GM18873 (cell line): ENCODE measurements at regions not wholly inside any gene's neighbourhood (a gene's known extent, or its start where the extent isn't known, plus 50 kb on each side); places are given as distances from the start of the nearest gene placed in this dataset.
"Not testable (repeated sequence)": the region's sequence is repeated elsewhere in the genome, so short reads cannot be mapped to it uniquely, and the experiment has no call there.

ENCODE experiments used
- ATAC-seq: cut with Tn5 transposase; IDR thresholded peaks from one replicate; pipeline ENCODE4 v1.9.1; 2021; ENCODE audit warnings: mild to moderate bottlenecking, moderate library complexity, moderate number of reproducible peaks; ENCODE audit not compliant: unreplicated experiment, low FRiP score

DNA sequence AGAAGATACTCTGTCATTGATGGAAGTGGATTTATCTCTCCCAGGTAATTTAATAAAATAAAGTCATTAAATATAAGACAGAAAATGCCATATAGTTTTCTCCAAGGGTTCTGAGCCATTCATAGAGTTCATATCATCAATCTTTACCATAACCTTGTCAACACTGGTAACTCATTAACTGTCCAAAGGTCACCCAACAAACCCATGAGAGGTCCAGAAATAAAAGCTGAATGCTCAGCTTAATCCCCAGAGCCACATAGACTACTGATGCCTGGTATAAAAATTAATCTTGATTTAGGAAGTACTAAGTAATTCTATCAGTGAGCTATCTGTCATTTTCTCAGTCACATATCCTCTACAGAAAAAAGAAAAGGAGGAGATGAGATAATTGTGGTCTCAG is 903.0 kb upstream of the DDX18 start:
- ATAC-seq = no peak

DNA sequence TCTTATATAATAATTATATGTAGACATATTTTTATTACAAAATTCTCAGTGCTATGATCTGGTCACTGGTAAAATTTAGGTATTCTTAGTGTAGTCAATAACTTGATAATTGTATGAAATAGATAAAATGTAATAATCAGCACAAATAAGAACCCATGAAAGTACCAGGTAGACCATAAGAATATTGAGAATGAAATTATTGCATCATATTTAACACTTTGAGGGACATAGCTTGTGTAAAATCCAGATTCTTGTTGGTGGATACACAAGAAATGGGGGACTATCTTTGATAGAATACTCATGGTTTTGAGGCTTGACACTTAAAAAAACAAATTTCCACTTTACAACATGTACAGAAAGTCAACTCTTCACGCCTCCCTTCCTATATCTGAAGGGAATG is 898.8 kb upstream of the DDX18 start:
- no peak for ATAC-seq

DNA sequence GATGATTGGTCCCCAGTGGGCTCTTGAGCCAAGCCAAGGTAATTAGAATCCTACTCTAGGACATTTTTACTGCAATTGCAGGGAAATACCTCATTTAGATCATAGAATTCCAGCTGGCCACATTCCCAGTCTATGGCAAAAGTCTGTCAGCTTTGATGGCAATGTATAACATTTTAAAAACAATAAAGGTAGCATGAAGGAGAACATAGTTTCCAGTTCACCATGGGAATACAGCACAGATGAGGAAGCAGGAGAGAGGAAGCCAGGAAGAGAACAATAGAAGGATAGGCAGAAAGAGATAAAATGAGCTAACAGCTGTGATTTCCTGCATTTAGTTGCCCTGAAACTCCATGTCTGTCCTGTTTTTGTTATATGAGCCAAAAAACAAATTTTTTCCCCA is 897.3 kb upstream of the DDX18 start:
- no peak for ATAC-seq

DNA sequence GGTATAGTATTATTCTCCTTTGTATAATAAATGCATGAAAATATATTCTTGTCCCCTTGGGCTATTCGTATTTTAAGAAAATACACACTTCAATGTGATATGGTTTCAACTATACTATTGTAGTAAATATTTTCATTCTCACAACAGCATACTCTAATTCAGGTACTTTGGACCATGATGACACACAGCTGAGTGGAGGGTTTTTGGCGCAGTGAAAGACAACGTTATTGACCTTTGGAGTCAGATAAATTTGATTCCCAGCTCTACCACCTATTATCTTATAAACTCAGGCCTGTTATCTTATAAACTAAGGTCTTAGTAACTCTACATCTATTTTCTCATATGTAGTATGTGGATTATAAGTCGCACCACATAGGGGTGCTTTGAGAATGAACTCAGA is 895.9 kb upstream of the DDX18 start:
- no peak for ATAC-seq

DNA sequence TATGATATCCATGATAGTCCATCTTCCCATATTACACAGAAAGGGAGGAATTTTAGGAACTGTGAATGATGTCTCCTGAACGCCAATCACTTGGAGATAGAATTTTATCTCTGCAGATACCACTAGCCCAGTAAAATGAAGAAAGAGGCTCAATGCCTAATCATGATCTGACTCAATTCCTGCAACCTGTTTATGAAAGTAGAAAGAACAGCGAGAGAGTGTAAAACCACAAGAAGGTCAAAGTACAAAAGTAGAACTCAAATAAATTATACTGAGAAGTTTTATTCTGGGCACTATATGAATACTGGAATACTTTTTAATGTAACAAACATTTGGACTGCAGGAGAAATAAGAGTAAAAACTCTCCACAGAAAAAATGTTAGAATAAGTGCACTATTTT is 892.1 kb upstream of the DDX18 start:
- ATAC-seq = no peak

DNA sequence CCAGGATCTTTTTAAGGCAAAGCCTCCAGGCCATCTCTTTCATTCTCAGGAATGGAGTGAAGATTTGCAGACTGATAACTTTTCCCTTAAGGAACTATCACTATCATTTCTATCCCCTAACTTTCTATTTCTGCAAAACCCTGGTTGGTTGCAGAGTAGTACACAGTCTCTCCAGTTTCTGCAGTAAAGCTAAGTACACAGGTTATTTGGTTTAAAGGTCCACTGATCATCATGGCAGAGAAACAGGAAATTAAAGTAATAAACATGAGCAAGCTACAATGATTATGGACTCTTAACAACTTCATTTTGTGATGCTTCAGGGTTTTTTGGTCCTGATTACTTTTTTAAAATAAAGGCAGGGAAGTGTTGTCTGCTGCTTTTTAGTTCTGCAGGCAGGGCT is 890.0 kb upstream of the DDX18 start:
- no peak for ATAC-seq

DNA sequence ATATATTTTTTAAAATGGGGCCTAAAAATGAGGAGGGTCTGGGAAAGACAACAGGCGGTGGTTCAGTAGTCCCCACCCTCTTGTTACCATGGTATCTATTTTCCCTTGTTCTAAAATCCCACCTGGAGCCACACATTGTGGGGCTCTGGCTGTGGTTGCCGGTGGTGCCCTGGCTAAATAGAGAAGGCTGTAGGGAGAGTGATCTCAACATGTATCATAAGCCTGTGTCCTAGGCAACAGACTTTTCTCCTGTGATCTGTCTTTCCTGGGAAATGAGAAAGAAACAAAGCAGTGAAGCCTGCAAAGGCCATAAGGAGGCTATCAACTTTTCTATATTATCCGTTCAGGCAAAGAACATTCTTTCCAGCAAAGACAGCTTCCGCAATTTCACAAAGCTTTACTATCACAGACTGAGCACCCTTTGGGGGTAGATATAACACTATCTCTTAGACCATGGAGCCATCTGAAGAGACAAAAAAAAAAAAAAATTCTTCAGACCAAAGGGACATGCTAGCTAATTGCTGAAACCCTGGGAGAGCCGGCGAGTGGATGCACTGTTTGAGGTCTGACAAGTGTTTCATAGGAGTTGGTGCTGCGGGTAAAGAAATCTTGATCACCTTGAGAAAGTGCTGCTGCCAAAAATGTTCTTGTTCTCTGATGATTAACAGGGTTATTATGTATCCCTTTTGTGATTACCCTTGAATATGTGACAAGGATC is 879.2 kb upstream of the DDX18 start:
- ATAC-seq = no peak

DNA sequence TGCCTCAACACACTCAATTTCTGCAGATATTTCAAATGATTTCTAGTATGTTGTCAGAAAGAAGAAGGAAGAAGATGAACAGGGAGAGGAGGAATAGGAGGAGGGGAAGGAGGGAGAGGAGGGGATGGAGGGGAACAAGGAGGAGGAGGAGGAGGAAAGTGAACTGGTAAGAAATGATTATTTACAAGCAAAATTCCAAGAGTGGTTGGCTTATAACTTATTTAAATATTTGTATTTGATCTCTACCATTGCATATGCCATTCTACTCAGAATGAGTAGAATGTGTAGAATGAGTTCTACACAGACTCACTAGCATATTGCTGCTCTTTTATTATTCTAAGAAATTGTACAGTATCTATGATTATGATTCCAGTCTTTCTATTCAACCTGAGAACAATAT is 866.2 kb upstream of the DDX18 start:
- no peak for ATAC-seq

DNA sequence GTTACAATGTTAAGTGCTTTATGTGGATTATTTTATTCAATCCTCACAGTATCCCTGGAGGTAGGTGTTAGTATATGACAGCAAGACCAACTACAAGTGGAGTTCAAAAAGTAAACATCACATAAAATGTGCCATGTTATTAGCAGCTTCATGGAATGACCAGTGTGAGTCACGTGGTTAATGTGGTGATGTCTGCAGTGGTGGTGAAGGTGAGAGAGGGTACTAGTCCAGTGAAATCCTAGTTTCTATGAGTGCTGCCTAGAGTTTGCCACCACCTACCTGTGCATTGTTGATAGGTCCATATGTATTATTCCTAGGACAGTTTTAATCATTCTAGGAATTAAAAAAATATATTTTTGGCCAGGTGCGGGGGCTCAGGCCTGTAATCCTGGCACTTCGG is 865.2 kb upstream of the DDX18 start:
- ATAC-seq = no peak

DNA sequence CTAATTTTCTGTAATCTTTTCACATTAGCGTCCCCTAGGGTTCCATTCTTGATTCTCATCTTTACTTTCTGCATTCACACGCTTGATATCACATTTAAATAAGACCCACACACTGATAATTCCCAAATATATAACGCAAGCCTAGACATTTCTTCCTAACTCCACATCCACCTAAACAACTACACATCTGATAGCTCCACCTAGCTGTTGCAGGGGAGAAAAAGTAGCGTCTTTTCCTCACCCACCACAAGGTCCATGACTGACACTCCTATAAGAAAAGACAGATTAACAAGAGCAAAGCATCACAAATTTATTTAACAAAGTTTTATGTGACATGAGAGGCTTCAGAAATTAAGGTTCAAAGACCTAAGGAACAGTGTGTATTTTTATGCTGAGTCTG is 862.2 kb upstream of the DDX18 start:
- no peak for ATAC-seq

DNA sequence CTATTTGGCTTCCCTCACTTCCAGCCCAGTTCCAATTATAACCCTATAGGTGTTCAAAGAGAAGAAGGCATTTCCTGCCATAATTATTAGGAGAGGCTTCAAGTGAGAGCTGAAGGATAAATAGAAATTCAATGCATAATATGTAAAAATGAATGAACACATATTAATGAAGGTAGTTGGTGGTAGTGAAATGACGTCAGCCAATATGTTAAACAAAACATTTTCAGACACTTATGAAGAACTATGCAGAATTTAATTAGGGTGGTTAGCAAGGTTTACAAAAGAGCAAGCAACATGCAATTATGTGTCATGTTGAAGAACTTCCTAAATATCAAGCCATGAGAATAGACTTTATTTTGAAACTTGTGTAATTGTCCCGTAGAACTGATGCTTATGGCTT is 858.8 kb upstream of the DDX18 start:
- ATAC-seq = no peak

DNA sequence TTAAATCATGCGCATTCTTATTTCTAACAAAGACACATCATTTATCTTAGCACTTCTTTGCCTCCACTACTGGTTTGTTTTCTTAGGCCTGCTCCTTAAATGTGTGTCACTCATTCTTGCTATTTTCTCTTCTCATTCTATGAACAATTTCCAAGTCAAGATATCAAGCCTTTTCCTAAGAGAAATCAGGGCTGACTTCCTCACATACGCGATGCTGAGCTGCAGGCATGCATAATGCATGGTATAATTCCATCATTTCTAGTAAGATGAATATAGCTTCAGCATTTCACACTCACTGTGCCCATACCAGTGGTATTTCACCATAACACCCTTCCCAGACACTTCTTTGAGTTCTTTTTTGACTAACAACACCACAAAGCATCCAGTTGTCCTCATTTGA is 838.9 kb upstream of the DDX18 start:
- ATAC-seq = no peak

DNA sequence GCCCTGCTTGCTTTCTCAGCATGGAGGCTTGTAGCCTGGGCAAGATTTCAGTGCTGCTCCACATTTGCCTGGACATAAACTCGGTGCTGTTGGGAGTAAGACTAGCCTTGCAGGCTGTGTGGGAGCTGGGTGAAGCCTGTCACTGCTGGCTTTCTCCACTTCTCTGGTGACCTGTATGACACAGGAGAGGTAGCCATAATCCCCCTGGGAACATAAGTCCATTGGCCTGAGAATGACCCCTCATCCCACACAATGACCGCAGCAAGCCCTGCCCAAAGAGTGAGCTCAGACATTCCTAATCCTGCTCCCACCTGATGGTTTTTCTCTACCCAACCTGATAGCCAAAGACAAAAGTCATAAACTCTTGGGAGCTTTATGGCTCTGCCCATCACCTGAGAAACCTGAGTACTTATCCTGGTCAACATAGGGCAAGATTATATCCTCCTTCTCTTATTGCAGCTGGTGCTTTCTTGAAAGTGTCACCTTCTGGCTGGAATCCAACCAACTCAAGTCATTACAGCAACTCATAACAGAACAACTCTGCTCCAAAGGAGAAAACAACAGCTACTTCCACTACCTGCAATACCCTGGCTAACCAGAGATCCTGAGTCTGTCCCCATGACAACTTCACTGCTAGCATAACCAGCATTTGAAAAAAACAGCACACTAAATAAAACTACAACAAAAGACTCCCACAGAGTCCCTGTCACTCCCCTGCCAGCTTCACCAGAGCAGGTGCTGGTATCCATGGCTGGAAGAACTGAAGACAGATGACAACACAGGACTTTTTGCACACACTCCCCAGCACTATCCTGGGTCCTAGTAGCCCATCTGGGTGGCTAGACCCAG is 834.4 kb upstream of the DDX18 start:
- no peak for ATAC-seq

DNA sequence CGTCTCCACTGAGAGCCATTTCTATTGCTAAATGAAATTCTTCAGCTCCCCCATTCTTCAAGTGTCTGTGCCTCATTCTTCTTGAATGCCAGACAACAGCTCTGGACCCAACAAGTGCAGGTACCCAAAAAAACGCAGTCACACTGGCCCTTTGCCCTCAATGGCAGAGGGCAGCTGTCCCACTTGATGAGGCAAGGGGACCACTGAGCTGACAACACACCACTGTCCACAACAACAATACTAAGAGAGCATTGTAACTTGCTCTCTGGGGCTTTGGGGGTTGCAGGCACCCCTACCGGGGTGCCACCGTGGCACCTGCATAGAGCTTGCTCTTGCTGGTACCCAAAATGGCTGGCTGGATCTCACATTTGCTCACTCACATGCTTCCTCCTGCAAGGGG is 827.0 kb upstream of the DDX18 start:
- ATAC-seq = no peak

DNA sequence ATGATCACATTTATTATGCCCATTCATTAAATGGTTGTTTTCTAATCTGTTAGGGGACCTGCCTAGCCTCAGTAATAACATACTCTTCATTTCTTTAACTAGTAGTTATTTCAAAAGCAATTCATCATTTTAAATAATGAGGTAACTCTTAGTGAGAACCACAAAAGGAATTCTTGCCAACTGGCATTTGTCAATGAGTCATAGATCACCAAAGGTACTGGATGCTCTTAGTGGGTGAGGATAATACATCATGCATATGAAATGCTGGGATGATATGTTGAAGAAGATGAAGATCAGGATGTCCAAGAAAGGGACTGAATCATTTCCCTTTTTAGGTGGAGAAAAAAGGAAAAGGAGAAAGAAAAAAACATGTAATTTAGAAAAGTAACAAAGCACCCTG is 826.2 kb upstream of the DDX18 start:
- ATAC-seq = no peak

DNA sequence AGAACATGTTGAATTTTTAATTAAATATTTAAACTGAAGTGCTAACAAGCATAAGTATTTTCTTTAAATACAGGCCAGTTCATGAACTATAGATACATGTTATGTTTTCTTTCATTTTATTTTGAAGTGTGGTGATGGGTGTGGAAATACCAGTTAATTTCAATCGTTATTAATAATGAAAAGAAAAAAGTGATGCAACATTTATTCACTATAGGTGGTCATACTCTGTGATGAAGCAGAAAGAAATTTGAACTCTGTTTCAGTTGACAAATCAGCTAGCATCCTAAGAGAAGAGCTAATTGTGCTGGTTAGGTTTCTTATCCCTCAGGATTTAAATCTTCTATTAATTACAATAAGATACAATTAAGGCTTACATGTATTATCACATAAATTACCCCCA is 795.1 kb upstream of the DDX18 start:
- no peak for ATAC-seq

DNA sequence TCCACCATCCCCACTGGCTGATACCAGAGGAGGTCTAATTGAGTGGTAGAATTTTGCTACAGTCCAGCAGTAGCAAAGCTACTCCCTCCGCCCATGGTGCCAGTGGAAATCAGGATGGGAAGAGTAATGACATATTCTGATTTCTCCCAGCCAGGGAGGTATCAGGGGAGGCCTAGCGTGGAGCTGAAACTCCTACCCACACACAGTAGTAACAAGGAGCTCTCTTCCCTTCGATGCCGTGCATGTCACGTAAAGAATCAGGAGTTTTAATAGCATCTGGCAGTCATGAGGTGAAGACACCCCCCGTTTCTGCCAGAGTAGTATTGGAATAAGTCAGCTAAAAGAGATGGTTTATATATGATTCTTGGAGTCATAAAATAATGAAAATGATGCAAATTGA is 786.8 kb upstream of the DDX18 start:
- no peak for ATAC-seq

DNA sequence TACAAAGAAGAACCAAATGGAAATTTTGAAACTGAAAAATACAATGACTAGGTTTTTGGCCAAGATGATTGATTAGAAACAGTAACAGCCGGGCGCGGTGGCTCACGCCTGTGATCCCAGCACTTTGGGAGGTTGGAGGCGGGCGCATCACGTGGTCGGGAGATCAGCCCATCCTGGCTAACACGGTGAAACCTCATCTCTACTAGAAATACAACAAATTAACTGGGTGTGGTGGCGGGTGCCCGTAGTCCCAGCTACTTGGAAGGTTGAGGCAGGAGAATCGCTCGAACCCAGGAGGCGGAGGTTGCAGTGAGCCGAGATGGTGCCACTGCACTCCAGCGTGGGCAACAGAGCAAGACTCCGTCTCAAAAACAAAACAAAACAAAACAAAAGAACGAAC is 785.8 kb upstream of the DDX18 start:
- ATAC-seq = not testable (repeated sequence)

DNA sequence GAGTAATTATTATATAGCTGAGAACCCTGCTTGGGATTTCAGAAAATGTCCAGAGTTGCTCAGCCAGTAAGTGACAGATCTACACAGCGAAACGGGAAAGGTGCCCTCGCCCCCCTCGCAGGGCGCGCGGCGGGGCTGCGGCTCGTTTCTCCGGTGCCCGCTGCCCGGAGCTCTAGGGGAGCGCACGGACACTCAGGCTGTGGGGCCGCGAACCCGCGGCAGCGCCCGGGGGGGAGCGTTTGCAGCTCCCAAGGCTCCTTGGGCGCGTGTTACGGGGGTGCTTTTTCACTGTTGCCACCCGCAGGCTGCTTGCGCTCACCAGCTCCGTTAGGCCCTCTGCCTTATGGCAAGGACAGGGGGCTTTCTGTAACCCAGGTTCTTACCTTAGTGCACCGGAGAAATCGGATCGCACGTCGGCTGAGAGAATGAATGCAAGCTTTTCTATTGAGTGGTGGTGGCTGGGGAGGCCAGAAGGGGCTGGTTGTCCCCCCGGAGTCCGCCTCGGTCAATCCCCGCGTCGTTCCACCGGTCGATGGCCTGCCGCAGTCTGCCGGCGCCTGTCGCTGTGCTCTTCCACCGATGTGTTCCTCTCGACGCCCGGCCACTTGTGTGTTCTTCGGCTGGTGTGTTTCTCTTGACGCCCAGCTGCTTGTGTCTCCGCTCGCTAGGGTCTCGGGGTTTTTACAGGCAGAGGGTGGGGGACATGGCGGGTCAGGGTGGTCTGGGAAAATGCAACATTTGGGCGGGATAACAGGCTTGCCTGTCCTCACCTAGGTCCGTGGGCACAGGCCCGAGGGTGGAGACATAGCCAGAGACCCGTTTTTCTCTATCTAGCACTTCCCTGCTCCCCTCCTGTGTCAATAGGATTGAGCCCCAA is 758.8 kb upstream of the DDX18 start:
- no peak for ATAC-seq

DNA sequence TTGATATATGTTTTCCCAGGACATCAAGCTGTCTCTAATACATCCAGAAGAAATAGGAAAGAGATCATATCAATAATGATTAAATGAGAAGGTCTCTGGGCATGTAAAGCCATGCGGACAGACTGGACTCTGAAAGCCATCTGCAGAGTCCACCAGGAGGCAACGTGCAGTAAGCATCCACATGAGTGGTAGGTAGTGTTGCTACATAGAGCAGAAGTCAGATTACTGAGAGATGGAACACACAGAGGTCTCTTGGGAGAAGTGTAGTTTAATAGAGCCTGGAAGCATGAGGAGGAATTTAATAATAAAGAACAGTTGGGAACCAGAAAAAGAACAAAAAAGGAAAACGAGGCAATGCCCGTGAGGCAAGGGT is 758.1 kb upstream of the DDX18 start:
- ATAC-seq = no peak

DNA sequence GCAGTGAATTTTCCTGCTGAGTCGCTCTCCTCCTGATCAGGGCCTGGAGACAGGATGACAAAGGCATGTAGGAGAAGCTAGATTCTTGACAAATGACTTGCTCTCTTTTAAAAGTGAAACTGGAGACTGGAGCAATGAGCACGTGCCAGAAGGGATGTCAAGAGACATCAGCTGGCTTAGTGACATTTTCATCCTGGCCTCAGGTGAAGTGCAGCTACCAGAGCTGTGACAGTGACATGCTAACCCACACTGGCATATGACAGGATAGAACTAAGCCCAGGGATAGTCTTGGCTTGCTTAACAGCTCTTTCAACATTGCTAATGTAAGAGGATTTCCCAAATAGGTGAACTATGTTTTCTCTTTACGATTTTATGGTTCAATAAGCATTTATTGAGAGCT is 757.5 kb upstream of the DDX18 start:
- ATAC-seq = no peak
